Vagina (tissue), 2 donors: ENCODE measurements at regions not wholly inside any gene's neighbourhood (a gene's known extent, or its start where the extent isn't known, plus 50 kb on each side); places are given as distances from the start of the nearest gene placed in this dataset.
"Not testable (repeated sequence)": the region's sequence is repeated elsewhere in the genome, so short reads cannot be mapped to it uniquely, and the experiment has no call there.

Experiments
- POLR2A ChIP-seq, 2 donors: fragments of 450-650 bp; IDR thresholded peaks; one replicate each; pipeline ENCODE4 v1.6.1; 2017; ENCODE audit warnings: antibody characterized with exemption in 2 of 2, mild to moderate bottlenecking in 2 of 2, moderate library complexity in 2 of 2
- POLR2AphosphoS5 ChIP-seq, 2 donors: sonication (generic); formaldehyde crosslinking; IDR thresholded peaks; one replicate each; pipeline ENCODE4 v1.9.0; 2017; ENCODE audit warnings: antibody characterized with exemption in 2 of 2, mild to moderate bottlenecking in 2 of 2, low read depth in 1 of 2; ENCODE audit not compliant: insufficient read depth in 1 of 2

GRCh38 chr7:56940050-56940449, 192.2 kb downstream of the ZNF479 start:
- not testable (repeated sequence) for TF ChIP-seq POLR2AphosphoS5 (IDR thresholded peaks at IDR 0.05; ENCODE audit: insufficient read depth in 1 of 2, low read depth in 1 of 2); POLR2A (IDR thresholded peaks at IDR 0.05)
